ENCODE measurements at regions not wholly inside any gene's neighbourhood (a gene's known extent, or its start where the extent isn't known, plus 50 kb on each side); places are given as distances from the start of the nearest gene placed in this dataset.

GRCh38 chr3:30311781-30312180 lies 294.6 kb upstream of the TGFBR2 start:
- H3K9ac ChIP-seq (ENCODE audit: low read length in 3 of 3), result no peak overlapping the region
- H3K9me3 ChIP-seq (ENCODE audit: control insufficient read depth in 2 of 3, insufficient read depth in 1 of 3, low read length in 3 of 3), result no peaks in the 10 kb centered on the region
- no peak for FAIRE-seq
- H3K27ac ChIP-seq (ENCODE audit: low read depth in 2 of 2, low read length in 2 of 2), result no peak overlapping the region
- TF ChIP-seq CTCF (IDR thresholded peaks at IDR 0.05; ENCODE audit: borderline replicate concordance, extremely low read depth, insufficient read depth), result no peak
- intact Hi-C loops (cut with DNase I), result no loop called here
- H3K4me1 ChIP-seq (ENCODE audit: control insufficient read depth in 2 of 3, insufficient read depth in 2 of 3, low read depth in 1 of 3, low read length in 3 of 3), result no peaks in the 10 kb centered on the region
- H3K36me3 ChIP-seq (ENCODE audit: control insufficient read depth in 2 of 3, insufficient read depth in 3 of 3, low read length in 3 of 3), result no peaks in the 10 kb centered on the region
- no peaks in the 10 kb centered on the region for H3K27me3 ChIP-seq (ENCODE audit: control insufficient read depth, insufficient read depth, low read length)
- DNase-seq, result no peak
- H3K4me3 ChIP-seq (ENCODE audit: low read length in 3 of 3), result no peak overlapping the region

- FAIRE-seq, result no peak
- no peak for TF ChIP-seq CTCF (IDR thresholded peaks at IDR 0.05; ENCODE audit: borderline replicate concordance, extremely low read depth, insufficient read depth)
- H3K27ac ChIP-seq (ENCODE audit: low read depth in 2 of 2, low read length in 2 of 2), result no peak overlapping the region
- H3K9me3 ChIP-seq (ENCODE audit: control insufficient read depth in 2 of 3, insufficient read depth in 1 of 3, low read length in 3 of 3), result no peaks in the 10 kb centered on the region
- no peak overlapping the region for H3K9ac ChIP-seq (ENCODE audit: low read length in 3 of 3)
- no peaks in the 10 kb centered on the region for H3K4me1 ChIP-seq (ENCODE audit: control insufficient read depth in 2 of 3, insufficient read depth in 2 of 3, low read depth in 1 of 3, low read length in 3 of 3)
- no peaks in the 10 kb centered on the region for H3K27me3 ChIP-seq (ENCODE audit: control insufficient read depth, insufficient read depth, low read length)
- DNase-seq, result no peak
- no peak overlapping the region for H3K4me3 ChIP-seq (ENCODE audit: low read length in 3 of 3)
- intact Hi-C loops (cut with DNase I), result no loop called here
- no peaks in the 10 kb centered on the region for H3K36me3 ChIP-seq (ENCODE audit: control insufficient read depth in 2 of 3, insufficient read depth in 3 of 3, low read length in 3 of 3)
Observed at GRCh38 chr3:30313840-30314239, 292.6 kb upstream of the TGFBR2 start.

- no peak for FAIRE-seq
- Histone ChIP-seq H3K27me3 (ENCODE audit: control insufficient read depth, insufficient read depth, low read length) (no peaks in the 10 kb centered on the region), H3K9ac (ENCODE audit: low read length in 3 of 3) (no peak overlapping the region), H3K9me3 (ENCODE audit: control insufficient read depth in 2 of 3, insufficient read depth in 1 of 3, low read length in 3 of 3) (no peaks in the 10 kb centered on the region), H3K36me3 (ENCODE audit: control insufficient read depth in 2 of 3, insufficient read depth in 3 of 3, low read length in 3 of 3) (no peaks in the 10 kb centered on the region), H3K4me3 (ENCODE audit: low read length in 3 of 3) (no peak overlapping the region), H3K4me1 (ENCODE audit: control insufficient read depth in 2 of 3, insufficient read depth in 2 of 3, low read depth in 1 of 3, low read length in 3 of 3) (peaks cover 0 to 2% (median 0%) of the 10 kb centered on the region in 3 donors), H3K27ac (ENCODE audit: low read depth in 2 of 2, low read length in 2 of 2) (no peak overlapping the region)
- no peak for DNase-seq
- TF ChIP-seq CTCF (IDR thresholded peaks at IDR 0.05; ENCODE audit: borderline replicate concordance, extremely low read depth, insufficient read depth), result no peak
- intact Hi-C loops (cut with DNase I), result no loop called here
Observed at GRCh38 chr3:30314757-30315325, 291.6 kb upstream of the TGFBR2 start.

- Histone ChIP-seq H3K4me3 (ENCODE audit: low read length in 3 of 3) (no peak overlapping the region), H3K9ac (ENCODE audit: low read length in 3 of 3) (no peak overlapping the region), H3K27ac (ENCODE audit: low read depth in 2 of 2, low read length in 2 of 2) (no peak overlapping the region), H3K4me1 (ENCODE audit: control insufficient read depth in 2 of 3, insufficient read depth in 2 of 3, low read depth in 1 of 3, low read length in 3 of 3) (peaks cover 0 to 2% (median 0%) of the 10 kb centered on the region in 3 donors), H3K36me3 (ENCODE audit: control insufficient read depth in 2 of 3, insufficient read depth in 3 of 3, low read length in 3 of 3) (no peaks in the 10 kb centered on the region), H3K9me3 (ENCODE audit: control insufficient read depth in 2 of 3, insufficient read depth in 1 of 3, low read length in 3 of 3) (no peaks in the 10 kb centered on the region), H3K27me3 (ENCODE audit: control insufficient read depth, insufficient read depth, low read length) (no peaks in the 10 kb centered on the region)
- FAIRE-seq, result no peak
- intact Hi-C loops (cut with DNase I), result no loop called here
- no peak for TF ChIP-seq CTCF (IDR thresholded peaks at IDR 0.05; ENCODE audit: borderline replicate concordance, extremely low read depth, insufficient read depth)
- DNase-seq, result peak in 2 of 5 donors; percentile 54 to 66
Observed at GRCh38 chr3:30315447-30315846, 291.0 kb upstream of the TGFBR2 start.
